Type B pancreatic cell (in vitro differentiated cells): ENCODE measurements at regions not wholly inside any gene's neighbourhood (a gene's known extent, or its start where the extent isn't known, plus 50 kb on each side); places are given as distances from the start of the nearest gene placed in this dataset.

ENCODE experiments used
- DNase-seq: peaks from one replicate; pipeline ENCODE4 v3.0.0; 2021; ENCODE audit warnings: mixed read lengths; ENCODE audit not compliant: unreplicated experiment; ENCODE audit errors: extremely low spot score
- H3K27ac Mint-ChIP-seq: 2 replicates; pipeline ENCODE4 v1.8.0; 2021; ENCODE audit warnings: mild to moderate bottlenecking, mixed read lengths
- H3K27me3 Mint-ChIP-seq: 2 replicates; pipeline ENCODE4 v1.8.0; 2021; ENCODE audit warnings: mixed read lengths
- H3K36me3 Mint-ChIP-seq: 2 replicates; pipeline ENCODE4 v1.8.0; 2021; ENCODE audit warnings: mixed read lengths
- H3K4me1 Mint-ChIP-seq: one replicate; pipeline ENCODE4 v1.8.0; 2021; ENCODE audit warnings: mixed read lengths; ENCODE audit not compliant: unreplicated experiment
- H3K4me3 Mint-ChIP-seq: 2 replicates; pipeline ENCODE4 v1.8.0; 2021; ENCODE audit warnings: mild to moderate bottlenecking, mixed read lengths
- H3K9me3 Mint-ChIP-seq: 2 replicates; pipeline ENCODE4 v1.8.0; 2021; ENCODE audit warnings: mixed read lengths
- TF ChIP-seq, protein P1 (sequence below): fragments of 200-600 bp; sonication (generic); conservative IDR thresholded peaks from 2 replicates; pipeline ENCODE4 v1.5.0; 2021; ENCODE audit warnings: antibody characterized with exemption, mild to moderate bottlenecking

DNA sequence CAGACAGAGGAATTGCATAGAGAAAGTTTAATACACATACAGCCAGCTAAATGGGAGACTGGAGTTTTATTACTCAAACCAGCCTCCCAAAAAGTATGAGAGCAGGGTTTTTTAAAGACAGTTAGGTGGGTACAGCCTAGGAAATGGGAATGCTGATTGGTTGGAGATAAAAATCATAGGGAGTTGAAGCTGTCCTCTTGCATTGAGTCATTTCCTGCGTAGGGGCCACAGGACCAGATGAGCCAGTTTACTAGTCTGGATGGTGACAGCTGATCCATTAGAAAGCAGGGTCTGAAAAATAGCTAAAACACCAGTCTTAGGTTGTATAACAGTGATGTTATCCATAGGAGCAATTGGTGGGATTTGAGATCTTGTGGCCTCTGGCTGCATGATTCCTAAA is 76.1 kb upstream of the POM121L12 start:
- Mint-ChIP-seq H3K36me3 (no peaks in the 10 kb centered on the region), H3K4me1 (peaks cover 11% of the 10 kb centered on the region), H3K27me3 (no peaks in the 10 kb centered on the region), H3K27ac (no peak overlapping the region), H3K9me3 (peaks cover 6% of the 10 kb centered on the region), H3K4me3 (no peak overlapping the region)
- no peak for DNase-seq
- TF ChIP-seq, protein P1, sequence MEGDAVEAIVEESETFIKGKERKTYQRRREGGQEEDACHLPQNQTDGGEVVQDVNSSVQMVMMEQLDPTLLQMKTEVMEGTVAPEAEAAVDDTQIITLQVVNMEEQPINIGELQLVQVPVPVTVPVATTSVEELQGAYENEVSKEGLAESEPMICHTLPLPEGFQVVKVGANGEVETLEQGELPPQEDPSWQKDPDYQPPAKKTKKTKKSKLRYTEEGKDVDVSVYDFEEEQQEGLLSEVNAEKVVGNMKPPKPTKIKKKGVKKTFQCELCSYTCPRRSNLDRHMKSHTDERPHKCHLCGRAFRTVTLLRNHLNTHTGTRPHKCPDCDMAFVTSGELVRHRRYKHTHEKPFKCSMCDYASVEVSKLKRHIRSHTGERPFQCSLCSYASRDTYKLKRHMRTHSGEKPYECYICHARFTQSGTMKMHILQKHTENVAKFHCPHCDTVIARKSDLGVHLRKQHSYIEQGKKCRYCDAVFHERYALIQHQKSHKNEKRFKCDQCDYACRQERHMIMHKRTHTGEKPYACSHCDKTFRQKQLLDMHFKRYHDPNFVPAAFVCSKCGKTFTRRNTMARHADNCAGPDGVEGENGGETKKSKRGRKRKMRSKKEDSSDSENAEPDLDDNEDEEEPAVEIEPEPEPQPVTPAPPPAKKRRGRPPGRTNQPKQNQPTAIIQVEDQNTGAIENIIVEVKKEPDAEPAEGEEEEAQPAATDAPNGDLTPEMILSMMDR: no peak

DNA sequence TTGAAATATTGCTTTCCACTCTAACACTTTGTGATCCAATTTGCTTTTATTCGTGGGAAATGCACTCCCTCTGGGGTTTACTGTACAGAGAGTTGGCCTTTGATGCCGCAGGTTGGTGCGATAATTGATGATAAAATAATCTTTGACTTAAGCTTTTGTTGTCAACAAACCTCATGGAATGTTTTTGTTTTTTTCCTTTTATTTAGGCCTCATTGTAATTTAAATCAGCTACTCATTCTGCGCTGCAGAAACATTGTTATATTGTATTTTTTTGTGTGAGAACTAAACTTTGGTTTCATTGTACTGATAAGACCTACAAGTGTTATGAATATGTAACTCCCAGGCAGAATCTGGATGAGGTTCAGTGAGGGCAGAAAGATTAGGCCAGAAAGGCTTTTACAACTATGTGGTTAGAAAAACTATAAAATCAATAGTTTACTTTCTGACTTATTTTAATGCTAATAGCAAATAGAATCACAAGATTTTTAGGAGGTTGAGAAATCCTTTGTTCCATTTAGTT is 76.8 kb upstream of the POM121L12 start:
- peaks cover 6% of the 10 kb centered on the region for H3K9me3 Mint-ChIP-seq

GRCh38 chr7:52956379-52956915 is 79.0 kb upstream of the POM121L12 start:
- TF ChIP-seq, protein P1: no peak
- Mint-ChIP-seq H3K27me3 (no peaks in the 10 kb centered on the region), H3K4me3 (peak overlapping the region; percentile 62), H3K27ac (peak overlapping the region; percentile 3), H3K9me3 (peaks cover 6% of the 10 kb centered on the region), H3K36me3 (no peaks in the 10 kb centered on the region), H3K4me1 (peaks cover 11% of the 10 kb centered on the region)
- DNase-seq: no peak

More for the DNA sequence above, 76.8 kb upstream of the POM121L12 start:
- Mint-ChIP-seq H3K27ac (no peak overlapping the region), H3K36me3 (no peaks in the 10 kb centered on the region), H3K27me3 (no peaks in the 10 kb centered on the region), H3K4me3 (no peak overlapping the region), H3K4me1 (peaks cover 11% of the 10 kb centered on the region)
- DNase-seq: no peak
- TF ChIP-seq, protein P1: no peak

DNA sequence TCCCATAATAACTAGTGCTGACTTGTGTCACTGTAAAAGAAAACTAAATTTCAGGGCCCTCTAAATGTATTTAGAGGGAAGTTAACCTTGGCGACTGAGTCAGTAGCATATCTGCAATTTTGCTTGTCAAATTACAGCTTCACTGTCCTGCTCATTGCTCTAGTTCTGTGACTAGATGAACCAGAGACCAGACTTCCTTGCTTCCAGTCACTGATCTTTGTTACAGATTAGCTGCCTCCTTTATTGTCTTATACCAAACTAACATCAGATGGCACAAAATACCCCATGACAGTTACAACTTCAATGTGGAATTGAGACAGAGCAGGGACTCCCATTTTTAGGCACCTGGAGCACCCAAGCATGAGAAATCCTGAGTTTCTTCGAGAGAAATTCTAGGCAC is 79.9 kb upstream of the POM121L12 start:
- DNase-seq: no peak
- H3K36me3 Mint-ChIP-seq: no peaks in the 10 kb centered on the region
- peaks cover 11% of the 10 kb centered on the region for H3K4me1 Mint-ChIP-seq
- no peaks in the 10 kb centered on the region for H3K27me3 Mint-ChIP-seq
- H3K9me3 Mint-ChIP-seq: peaks cover 6% of the 10 kb centered on the region
- no peak overlapping the region for H3K27ac Mint-ChIP-seq
- TF ChIP-seq, protein P1: no peak
- H3K4me3 Mint-ChIP-seq: no peak overlapping the region

DNA sequence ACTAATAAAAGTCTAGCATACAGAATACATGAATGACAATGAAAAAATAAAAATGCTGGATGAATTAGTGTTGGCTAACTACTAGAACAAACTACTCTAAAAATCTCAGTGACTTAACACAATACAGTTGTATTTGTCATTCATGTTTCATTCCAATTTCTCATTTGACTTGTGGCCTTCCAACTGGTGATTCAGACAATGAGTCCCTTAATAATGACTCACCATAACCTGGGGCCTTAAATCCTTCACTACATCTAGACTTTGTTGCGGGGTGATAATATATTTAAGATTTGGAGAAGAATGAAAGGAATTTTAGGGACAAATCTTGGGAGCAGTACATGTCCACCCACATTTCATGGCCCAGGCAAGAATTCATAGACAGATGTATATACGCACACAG is 90.5 kb upstream of the POM121L12 start:
- Mint-ChIP-seq H3K4me3 (no peak overlapping the region), H3K9me3 (peaks cover 5% of the 10 kb centered on the region), H3K4me1 (peaks cover 17% of the 10 kb centered on the region), H3K27ac (no peak overlapping the region), H3K36me3 (no peaks in the 10 kb centered on the region), H3K27me3 (no peaks in the 10 kb centered on the region)
- TF ChIP-seq, protein P1: no peak
- no peak for DNase-seq
